ENCODE measurements at regions not wholly inside any gene's neighbourhood (a gene's known extent, or its start where the extent isn't known, plus 50 kb on each side); places are given as distances from the start of the nearest gene placed in this dataset.

GRCh38 chr2:172358691-172359556, 68.5 kb upstream of the ITGA6 start:
- no peak overlapping the region for H3K4me3 ChIP-seq (ENCODE audit: low read depth, low read length)
- no peak for TF ChIP-seq CTCF (IDR thresholded peaks at IDR 0.05; ENCODE audit: control insufficient read depth, extremely low read depth, insufficient read depth)
- DNase-seq (ENCODE audit: low read depth) = no peak

GRCh38 chr2:172361360-172361759, 66.0 kb upstream of the ITGA6 start:
- TF ChIP-seq CTCF (IDR thresholded peaks at IDR 0.05; ENCODE audit: control insufficient read depth, extremely low read depth, insufficient read depth) = no peak
- no peak overlapping the region for H3K4me3 ChIP-seq (ENCODE audit: low read depth, low read length)
- DNase-seq (ENCODE audit: low read depth) = no peak

GRCh38 chr2:172361840-172362239, 65.5 kb upstream of the ITGA6 start:
- TF ChIP-seq CTCF (IDR thresholded peaks at IDR 0.05; ENCODE audit: control insufficient read depth, extremely low read depth, insufficient read depth) = no peak
- no peak for DNase-seq (ENCODE audit: low read depth)
- H3K4me3 ChIP-seq (ENCODE audit: low read depth, low read length) = no peak overlapping the region

GRCh38 chr2:172364261-172364660, 63.1 kb upstream of the ITGA6 start:
- no peak overlapping the region for H3K4me3 ChIP-seq (ENCODE audit: low read depth, low read length)
- DNase-seq (ENCODE audit: low read depth) = no peak
- no peak for TF ChIP-seq CTCF (IDR thresholded peaks at IDR 0.05; ENCODE audit: control insufficient read depth, extremely low read depth, insufficient read depth)

- no peak for DNase-seq (ENCODE audit: low read depth)
- TF ChIP-seq CTCF (IDR thresholded peaks at IDR 0.05; ENCODE audit: control insufficient read depth, extremely low read depth, insufficient read depth) = no peak
- H3K4me3 ChIP-seq (ENCODE audit: low read depth, low read length) = no peak overlapping the region
Measured at GRCh38 chr2:172366596-172367150, 60.7 kb upstream of the ITGA6 start.

- no peak for TF ChIP-seq CTCF (IDR thresholded peaks at IDR 0.05; ENCODE audit: control insufficient read depth, extremely low read depth, insufficient read depth)
- H3K4me3 ChIP-seq (ENCODE audit: low read depth, low read length) = no peak overlapping the region
- no peak for DNase-seq (ENCODE audit: low read depth)
Measured at GRCh38 chr2:172370821-172371455, 56.4 kb upstream of the ITGA6 start.
